Psoas muscle (tissue), 7 donors: ENCODE measurements at regions not wholly inside any gene's neighbourhood (a gene's known extent, or its start where the extent isn't known, plus 50 kb on each side); places are given as distances from the start of the nearest gene placed in this dataset.
A peak's percentile ranks its signal among the peaks of the same experiment; 100 is the strongest.

ENCODE experiments used
- ATAC-seq, 4 donors: fragments of 200-7000 bp; cut with Tn5 transposase; one replicate each; pipeline ENCODE4 v1.9.1; 2020; ENCODE audit warnings: moderate library complexity in 3 of 4, mild to moderate bottlenecking in 2 of 4
- DNase-seq, 2 donors: peaks; one replicate each; pipeline ENCODE4 v3.0.0-alpha.2; 2020
- H3K27ac ChIP-seq: fragments of 200-600 bp; one replicate; pipeline ENCODE4 v1.8.0; 2022
- H3K27me3 ChIP-seq, 3 donors: fragments of 200-600 bp in 1 of 3; one replicate each; pipeline versions ENCODE4 v1.6.1 to v1.8.0; 2013 to 2022; ENCODE audit warnings: low read length in 2 of 3, mild to moderate bottlenecking in 2 of 3, moderate library complexity in 1 of 3; ENCODE audit not compliant: insufficient read depth in 3 of 3
- H3K36me3 ChIP-seq, 2 donors: fragments of 200-600 bp in 1 of 2; one replicate each; pipeline versions ENCODE4 v1.6.1 to v1.8.0; 2013 to 2022; ENCODE audit warnings: low read depth in 1 of 2, mild to moderate bottlenecking in 1 of 2, moderate library complexity in 1 of 2; ENCODE audit not compliant: insufficient read depth in 1 of 2
- H3K4me1 ChIP-seq: fragments of 200-600 bp; one replicate; pipeline ENCODE4 v1.8.0; 2022
- H3K4me3 ChIP-seq: fragments of 200-600 bp; one replicate; pipeline ENCODE4 v1.8.0; 2022; ENCODE audit warnings: mild to moderate bottlenecking
- H3K9me3 ChIP-seq: fragments of 200-600 bp; one replicate; pipeline ENCODE4 v1.8.0; 2022
- WGBS, 3 donors: extraction: QIAGEN DNeasy Blood & Tissue Kit; methylation state at CpG; one replicate each; pipeline versions ENCODE4 v1.1.6 to v1.1.7; 2013; 5-methylcytosine and 5-hydroxymethylcytosine counted together
- intact Hi-C, 2 donors: fragments of 100-400 bp; cut with DNase I; formaldehyde crosslinking; loops; one replicate each; pipeline versions ENCODE4 v1.11.0 to v1.14.2; 2022
- TF ChIP-seq, protein P1 (sequence below): fragments of 200-600 bp; IDR thresholded peaks from one replicate; pipeline ENCODE4 v1.8.0; 2022; ENCODE audit warnings: antibody characterized with exemption
- donor health status: healthy with polysubstance abuse.
- donor health status: DM: no; HTN: no; CAD: no; lungs with moderate emphysema.
- donor health status: Bipolar disorder and iron deficiency.
- donor health status: healthy.
- donor health status: DM: yes; HTN: yes; CAD: no.
- donor health status: DM: no; HTN: no; CAD: no.
- donor health status: DM: yes; HTN: yes; CAD: no.

- DNase-seq (no peak), ATAC-seq (peak in 1 of 4 donors; percentile 30)
- WGBS, 3 donors: 39 to 55% (median 41%) methylated on average over 6 of the region's 6 CpGs
- Histone ChIP-seq H3K36me3 (no peaks in the 10 kb centered on the region), H3K27me3 (peaks cover 0 to 2% (median 0%) of the 10 kb centered on the region in 3 donors), H3K9me3 (no peaks in the 10 kb centered on the region), H3K4me1 (no peaks in the 10 kb centered on the region), H3K27ac (no peak overlapping the region), H3K4me3 (no peak overlapping the region)
- intact Hi-C loops: no loop called here
- TF ChIP-seq, protein P1, sequence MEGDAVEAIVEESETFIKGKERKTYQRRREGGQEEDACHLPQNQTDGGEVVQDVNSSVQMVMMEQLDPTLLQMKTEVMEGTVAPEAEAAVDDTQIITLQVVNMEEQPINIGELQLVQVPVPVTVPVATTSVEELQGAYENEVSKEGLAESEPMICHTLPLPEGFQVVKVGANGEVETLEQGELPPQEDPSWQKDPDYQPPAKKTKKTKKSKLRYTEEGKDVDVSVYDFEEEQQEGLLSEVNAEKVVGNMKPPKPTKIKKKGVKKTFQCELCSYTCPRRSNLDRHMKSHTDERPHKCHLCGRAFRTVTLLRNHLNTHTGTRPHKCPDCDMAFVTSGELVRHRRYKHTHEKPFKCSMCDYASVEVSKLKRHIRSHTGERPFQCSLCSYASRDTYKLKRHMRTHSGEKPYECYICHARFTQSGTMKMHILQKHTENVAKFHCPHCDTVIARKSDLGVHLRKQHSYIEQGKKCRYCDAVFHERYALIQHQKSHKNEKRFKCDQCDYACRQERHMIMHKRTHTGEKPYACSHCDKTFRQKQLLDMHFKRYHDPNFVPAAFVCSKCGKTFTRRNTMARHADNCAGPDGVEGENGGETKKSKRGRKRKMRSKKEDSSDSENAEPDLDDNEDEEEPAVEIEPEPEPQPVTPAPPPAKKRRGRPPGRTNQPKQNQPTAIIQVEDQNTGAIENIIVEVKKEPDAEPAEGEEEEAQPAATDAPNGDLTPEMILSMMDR: no peak
These were observed 155.9 kb downstream of the ERCC6L2 start for GRCh38 chr9:96031366-96031824.

- intact Hi-C loops: no loop called here
- WGBS, 3 donors: 90 to 94% (median 92%) methylated on average over 19 of the region's 19 CpGs
These were observed 154.4 kb downstream of the ERCC6L2 start for GRCh38 chr9:96029722-96030530.

GRCh38 chr9:96027251-96028131, 152.0 kb downstream of the ERCC6L2 start:
- DNase-seq (no peak), ATAC-seq (peak in 2 of 4 donors; percentile 19 to 24)
- Histone ChIP-seq H3K27ac (no peak overlapping the region), H3K27me3 (peaks cover 0 to 15% (median 8%) of the 10 kb centered on the region in 3 donors), H3K4me3 (peak overlapping the region; percentile 52), H3K36me3 (no peaks in the 10 kb centered on the region), H3K9me3 (no peaks in the 10 kb centered on the region), H3K4me1 (no peaks in the 10 kb centered on the region)
- 28 to 45% (median 33%) methylated on average over 34 to 72 of the region's 72 CpGs for WGBS, 3 donors
- intact Hi-C loops: no loop called here
- TF ChIP-seq, protein P1: no peak

More at GRCh38 chr9:96029722-96030530, 154.4 kb downstream of the ERCC6L2 start:
- no peak overlapping the region for H3K4me3 ChIP-seq
- no peak overlapping the region for H3K27ac ChIP-seq
- H3K9me3 ChIP-seq: no peaks in the 10 kb centered on the region
- ATAC-seq (no peak), DNase-seq (no peak)
- TF ChIP-seq, protein P1: no peak
- H3K4me1 ChIP-seq: no peaks in the 10 kb centered on the region
- H3K36me3 ChIP-seq: no peaks in the 10 kb centered on the region
- peaks cover 0 to 4% (median 3%) of the 10 kb centered on the region in 3 donors for H3K27me3 ChIP-seq

- Histone ChIP-seq H3K27ac (no peak overlapping the region), H3K9me3 (no peaks in the 10 kb centered on the region), H3K27me3 (peaks cover 0 to 20% (median 14%) of the 10 kb centered on the region in 3 donors), H3K36me3 (no peaks in the 10 kb centered on the region), H3K4me1 (no peaks in the 10 kb centered on the region), H3K4me3 (no peak overlapping the region)
- WGBS, 3 donors: 96 to 98% (median 97%) methylated on average over 5 of the region's 5 CpGs
- intact Hi-C loops: no loop called here
- ATAC-seq: no peak
- DNase-seq: no peak
- TF ChIP-seq, protein P1: no peak
These were observed 151.2 kb downstream of the ERCC6L2 start for GRCh38 chr9:96026655-96027213.
